NCI-H1417 (cell line): ENCODE measurements at regions not wholly inside any gene's neighbourhood (a gene's known extent, or its start where the extent isn't known, plus 50 kb on each side); places are given as distances from the start of the nearest gene placed in this dataset.
"Not testable (repeated sequence)": the region's sequence is repeated elsewhere in the genome, so short reads cannot be mapped to it uniquely, and the experiment has no call there.

ENCODE experiments used
- DNase-seq, 3 experiments: peaks; one replicate each; lab custom pipeline; 2025; lab: John Stamatoyannopoulos, UW

GRCh38 chr10:34907743-34908430, 92.8 kb upstream of the PARD3 start:
- no peak for DNase-seq

- DNase-seq = peak in 1 of 3 experiments; percentile 78
Measured at GRCh38 chr10:34906067-34906965, 91.2 kb upstream of the PARD3 start.

- DNase-seq = no peak
Measured at GRCh38 chr10:34905200-34905927, 90.3 kb upstream of the PARD3 start.

GRCh38 chr10:34904191-34904590, 89.1 kb upstream of the PARD3 start:
- no peak for DNase-seq

DNA sequence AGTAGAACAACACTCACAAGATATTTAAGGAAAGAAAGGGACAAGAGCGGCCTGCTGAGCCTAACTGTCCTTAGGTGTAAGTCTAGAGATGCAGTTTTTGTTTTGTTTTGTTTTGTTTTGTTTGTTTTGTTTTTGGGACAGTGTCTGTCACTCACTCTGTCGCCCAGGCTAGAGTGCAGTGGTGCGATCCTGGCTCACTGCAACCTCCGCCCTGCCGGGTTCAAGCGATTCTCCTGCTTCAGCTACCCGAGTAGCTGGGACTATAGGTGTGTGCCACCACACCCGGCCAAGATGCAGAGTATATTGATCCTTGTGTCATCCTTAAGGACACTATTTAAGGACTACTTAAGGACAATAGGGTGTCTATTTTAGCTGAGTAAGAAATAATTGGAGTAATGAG, 84.1 kb upstream of the PARD3 start:
- no peak for DNase-seq

GRCh38 chr10:34895977-34896376, 80.9 kb upstream of the PARD3 start:
- DNase-seq = no peak

DNA sequence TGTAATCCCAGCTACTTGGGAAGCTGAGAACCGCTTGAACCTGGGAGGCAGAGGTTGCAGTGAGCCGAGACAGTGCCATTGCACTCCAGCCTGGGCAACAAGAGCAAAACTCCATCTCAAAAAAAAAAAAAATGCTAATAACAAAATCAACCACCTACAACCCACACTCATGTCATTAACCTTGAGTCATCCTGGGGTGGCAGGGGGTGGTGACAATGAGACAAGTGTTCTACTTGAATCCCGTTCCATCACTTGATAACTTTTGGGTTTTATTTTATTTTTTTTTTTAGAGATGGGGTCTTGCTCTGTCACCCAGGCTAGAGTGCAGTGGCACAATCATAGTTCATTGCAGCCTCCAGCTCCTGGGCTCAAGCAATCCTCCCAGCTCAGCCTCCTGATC, 80.0 kb upstream of the PARD3 start:
- DNase-seq = not testable (repeated sequence)

DNA sequence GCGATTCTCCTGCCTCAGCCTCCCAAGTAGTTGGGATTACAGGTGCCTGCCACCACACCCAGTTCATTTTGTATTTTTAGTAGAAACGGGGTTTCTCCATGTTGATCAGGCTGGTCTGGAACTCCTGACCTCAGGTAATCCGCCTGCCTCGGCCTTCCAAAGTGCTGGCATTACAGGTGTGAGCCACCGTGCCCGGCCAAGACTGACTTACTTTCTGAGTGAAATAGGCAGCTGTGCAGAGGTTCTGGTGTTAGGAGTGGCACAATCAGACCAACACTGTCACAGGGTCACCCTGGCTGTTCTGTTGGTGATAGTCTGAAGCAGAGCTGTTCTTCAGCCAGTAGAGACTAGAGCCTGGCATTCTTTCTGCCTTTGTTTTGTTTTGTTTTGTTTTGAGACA, 77.4 kb upstream of the PARD3 start:
- DNase-seq = not testable (repeated sequence)

DNA sequence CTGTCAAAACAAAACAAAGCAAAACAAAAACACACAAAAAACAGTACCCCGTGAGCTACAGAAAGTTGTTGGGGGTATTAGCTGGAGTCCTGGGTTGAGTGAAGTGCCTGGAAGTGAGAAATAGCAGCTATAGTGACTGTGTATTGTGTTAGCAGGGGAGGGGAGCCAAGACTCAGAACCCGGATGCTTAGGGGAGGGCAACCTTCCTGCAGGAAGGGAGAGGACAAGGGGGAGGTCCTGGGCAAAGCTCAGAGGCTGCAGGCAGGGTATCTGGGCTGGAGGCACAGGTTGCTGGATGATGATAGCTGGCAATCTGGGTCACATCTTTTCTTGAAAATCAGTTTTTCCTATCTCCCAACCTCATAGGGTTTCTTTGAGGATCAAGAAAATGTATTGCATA, 75.8 kb upstream of the PARD3 start:
- no peak for DNase-seq

DNA sequence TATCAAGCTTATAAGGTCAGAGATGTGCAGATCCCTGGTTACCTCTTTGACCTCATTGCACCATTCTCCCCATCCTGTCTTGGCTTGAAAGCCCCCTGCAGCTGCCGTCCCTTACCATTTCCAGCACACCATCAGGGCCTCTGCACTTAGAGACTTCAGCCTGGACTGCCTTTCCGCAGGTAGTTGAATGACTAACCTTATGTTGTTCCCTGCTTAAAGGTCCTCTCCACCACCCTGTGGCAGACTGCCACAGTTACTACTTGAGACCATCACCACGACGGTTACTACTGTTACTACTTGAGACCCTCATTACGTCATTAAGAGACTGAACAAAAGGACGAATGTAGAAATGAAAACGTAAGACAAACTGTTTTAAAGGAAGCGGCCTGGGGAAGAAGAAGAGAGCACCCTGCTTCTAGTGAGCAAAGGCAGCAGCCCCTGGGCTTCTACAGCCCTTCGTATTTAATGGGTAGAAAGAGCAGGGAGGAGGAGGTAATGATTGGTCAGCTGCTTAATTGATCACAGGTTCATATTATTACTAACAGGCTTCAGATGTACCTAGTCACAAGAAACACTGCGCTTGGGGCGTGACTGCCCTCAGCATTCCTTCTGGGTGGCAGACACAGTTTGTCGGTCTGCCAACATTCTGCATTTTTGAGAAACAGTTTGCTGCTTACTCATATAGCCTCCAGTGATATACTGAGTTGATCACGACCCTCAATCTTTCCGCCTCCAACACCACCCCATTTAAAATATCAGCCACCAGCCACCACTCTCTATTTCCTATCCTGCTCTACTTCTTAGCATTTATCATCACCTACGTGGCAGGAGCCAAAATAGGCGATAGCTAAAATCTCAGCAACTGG, 74.1 kb upstream of the PARD3 start:
- no peak for DNase-seq

DNA sequence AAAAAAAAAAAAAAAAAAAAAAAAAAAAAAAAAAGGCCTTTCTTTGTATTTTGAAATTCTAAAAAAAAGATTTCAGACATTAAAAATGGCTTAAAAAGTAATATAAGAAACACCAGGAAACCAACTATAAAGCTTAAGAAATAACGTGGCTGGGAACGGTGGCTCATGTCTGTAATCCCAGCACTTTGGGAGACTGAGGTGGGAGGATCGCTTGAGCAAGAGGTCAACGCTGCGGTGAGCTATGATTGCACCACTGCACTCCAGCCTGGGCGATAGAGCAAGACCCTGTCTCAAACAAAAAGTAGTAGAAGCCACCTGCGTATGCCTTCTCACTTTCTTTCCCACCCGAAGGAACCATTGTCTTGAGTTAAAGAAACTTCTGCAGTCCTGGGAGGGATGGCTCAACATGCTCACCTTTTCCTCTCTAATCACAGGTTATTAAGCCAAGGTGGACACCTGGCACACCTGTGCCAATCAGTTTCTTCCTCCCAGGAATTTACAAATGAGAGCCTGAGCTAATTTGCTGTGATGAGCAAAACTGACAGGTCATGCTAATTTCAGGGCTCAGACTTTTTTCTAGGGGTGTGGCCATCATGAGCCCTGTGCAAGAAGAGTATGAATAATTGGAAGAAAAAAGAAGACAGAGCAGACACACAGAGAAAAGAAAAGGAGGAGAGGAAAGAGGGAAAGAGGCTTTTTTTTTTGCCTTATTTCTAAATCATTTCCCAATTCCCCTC, 72.0 kb upstream of the PARD3 start:
- DNase-seq = peak in 1 of 3 experiments; percentile 2

- no peak for DNase-seq
Measured at GRCh38 chr10:34885898-34886297, 70.8 kb upstream of the PARD3 start.

DNA sequence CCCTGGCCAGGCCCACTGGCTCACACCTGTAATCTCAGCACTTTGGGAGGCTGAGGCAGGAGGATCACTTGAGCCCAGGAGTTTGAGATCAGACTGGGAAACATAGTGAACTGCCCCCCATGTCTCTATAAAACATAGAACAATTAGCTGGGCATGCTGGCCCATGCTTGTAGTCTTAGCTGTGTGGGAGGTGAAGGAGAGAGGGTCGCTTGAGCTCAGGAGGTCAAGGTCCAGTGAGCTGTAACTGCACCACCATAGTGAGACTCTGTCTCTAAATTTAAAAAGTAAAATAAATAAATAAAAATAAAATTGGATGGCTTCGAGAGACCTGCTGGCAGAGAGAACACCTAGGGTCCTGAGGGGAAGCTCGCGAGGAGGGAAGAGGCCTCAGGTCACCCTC, 69.9 kb upstream of the PARD3 start:
- no peak for DNase-seq

DNA sequence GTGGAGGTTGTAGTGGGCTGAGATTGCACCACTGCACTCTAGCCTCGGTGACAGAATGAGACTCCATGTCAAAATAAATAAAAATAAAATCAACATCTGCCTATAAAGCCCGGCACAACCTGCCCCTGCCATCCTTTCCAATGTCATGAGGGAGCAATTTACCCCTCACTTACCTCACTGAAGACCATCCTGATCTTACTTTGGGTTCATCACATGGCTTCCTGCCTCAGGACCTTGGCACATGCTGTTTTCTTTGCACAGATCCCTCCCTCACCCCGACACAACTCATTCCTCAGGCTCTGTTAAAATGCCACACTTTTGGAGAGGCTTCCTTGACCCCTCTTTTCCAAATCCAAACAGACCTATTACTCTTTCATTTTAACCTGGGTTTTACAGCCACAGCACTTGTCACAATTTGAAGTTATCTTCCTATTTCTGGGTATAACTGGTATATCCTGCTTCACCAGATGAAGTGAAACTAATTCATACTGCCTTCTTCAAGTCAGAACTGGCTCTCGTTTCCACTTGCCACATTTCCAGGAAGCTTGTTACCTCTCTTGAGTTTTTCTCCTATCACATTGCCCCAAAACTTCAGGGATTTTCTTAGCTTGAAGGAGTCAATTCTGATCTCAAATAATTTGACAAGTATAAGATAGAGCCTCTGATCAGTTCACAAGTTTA, 69.3 kb upstream of the PARD3 start:
- no peak for DNase-seq

- no peak for DNase-seq
Measured at GRCh38 chr10:34880817-34881216, 65.7 kb upstream of the PARD3 start.

DNA sequence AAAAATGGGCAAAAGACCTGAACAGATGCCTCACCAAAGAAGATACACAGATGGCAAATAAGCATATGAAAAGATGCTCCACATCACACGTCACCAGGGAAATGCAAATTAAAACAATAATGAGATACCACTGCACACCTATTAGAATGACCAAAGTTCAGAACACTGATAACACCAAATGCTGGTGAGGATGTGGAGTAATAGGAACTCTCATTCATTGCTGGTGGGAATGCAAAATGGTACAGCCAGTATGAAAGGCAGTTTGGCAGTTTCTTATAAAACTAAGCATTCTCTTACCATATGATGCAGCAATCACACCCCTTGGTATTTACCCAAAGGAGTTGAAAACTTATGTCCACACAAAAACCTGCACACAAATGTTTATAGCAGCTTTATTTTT, 63.6 kb upstream of the PARD3 start:
- DNase-seq = not testable (repeated sequence)

DNA sequence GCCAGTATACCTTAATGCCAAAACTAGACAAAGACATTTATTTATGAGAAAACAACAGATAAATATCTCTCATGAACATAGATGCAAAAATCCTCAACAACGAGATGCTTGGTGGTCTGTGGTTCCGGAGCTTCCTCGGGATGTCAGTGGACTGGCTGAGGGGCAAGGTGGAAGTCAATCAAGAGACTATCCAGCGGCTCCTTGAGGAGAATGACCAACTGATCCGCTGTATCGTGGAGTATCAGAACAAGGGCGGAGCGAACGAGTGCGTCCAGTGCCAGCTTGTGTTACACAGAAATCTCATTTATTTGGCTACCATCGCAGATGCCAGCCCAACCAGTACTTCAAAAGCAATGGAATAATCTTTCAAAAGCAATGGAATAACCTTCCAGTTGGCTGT, 60.0 kb upstream of the PARD3 start:
- DNase-seq = no peak

DNA sequence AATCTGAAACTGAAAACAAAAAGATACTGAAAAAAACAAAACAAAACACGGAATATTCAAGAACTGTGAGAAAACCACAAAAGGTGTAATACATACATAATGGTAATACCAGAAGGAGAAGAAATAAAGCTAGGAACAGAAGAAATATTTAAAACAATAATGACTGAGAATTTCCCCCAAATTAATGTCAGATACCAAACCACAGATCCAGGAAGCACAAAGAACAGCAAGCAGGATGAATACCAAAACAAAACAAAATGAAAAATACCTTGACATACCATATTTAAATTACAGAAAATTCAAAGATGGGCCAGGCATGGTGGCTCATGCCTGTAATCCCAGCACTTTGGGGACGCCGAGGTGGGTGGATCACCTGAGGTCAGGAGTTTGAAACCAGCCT, 57.7 kb upstream of the PARD3 start:
- no peak for DNase-seq

DNA sequence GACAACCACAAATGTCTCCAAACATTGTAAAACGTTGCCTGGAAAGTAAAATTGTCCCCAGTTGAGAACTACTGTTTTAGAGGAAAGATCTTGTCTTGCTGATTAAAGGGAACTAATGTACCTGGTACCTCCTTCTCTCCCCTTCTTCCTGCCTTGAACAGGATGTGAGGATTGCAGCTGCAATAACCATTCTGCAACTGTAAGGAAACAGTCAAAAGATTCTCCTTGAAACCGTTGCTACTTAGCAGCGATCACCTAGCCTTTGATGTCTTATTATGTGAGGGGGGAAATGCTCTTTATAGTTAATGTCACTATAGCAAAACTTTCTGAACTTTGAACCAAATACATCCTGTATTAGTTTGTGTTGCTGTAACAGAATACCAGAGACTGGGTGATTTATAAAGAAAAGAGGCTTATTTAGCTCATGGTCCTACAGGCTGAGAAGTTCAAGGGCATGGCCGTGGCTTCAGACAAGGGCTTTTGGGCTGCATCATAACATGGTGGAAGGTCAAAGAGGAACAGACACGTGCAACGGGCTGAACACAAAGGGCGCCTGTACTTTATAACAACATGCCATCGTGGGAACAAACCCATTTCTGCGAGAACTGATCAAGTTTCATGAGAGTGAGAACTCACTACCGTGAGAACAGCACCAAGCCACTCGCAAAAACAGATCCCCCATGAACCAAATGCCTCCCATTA, 54.2 kb upstream of the PARD3 start:
- no peak for DNase-seq

DNA sequence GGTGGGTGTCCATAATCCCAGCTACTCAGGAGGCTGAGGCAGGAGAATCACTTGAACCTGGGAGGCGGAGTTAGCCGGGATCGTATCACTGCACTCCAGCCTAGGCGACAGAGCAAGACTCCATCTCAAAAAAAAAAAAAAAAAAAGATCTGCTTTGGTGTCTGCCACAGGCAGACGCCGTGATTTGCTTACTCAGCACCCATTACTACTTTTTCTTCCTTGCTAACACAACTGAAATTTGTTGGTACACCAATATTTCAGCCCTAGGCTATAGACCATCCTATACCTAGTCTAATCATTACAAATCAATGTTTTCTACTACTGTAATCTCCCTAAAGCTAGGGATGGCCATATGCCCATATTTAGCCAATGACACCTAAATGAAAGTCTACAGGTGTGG, 53.5 kb upstream of the PARD3 start:
- no peak for DNase-seq
